Kidney (tissue), 13 donors: ENCODE measurements at regions not wholly inside any gene's neighbourhood (a gene's known extent, or its start where the extent isn't known, plus 50 kb on each side); places are given as distances from the start of the nearest gene placed in this dataset.
A peak's percentile ranks its signal among the peaks of the same experiment; 100 is the strongest.

Source experiments
- DNase-seq, 5 donors: peaks; one replicate each; pipeline ENCODE4 v3.0.0-alpha.2; 2013 to 2020
- FAIRE-seq: peaks from 2 replicates; lab custom pipeline; 2012; peaks lifted over from hg19 to GRCh38; lab: Jason Lieb, UNC
- H3K27ac ChIP-seq, 2 donors: one replicate each; pipeline ENCODE4 v1.7.0; 2013; ENCODE audit warnings: low read depth in 2 of 2, low read length in 2 of 2, inconsistent platforms in 1 of 2
- H3K27me3 ChIP-seq: one replicate; pipeline ENCODE4 v1.7.1; 2013; ENCODE audit warnings: low read length, inconsistent platforms; ENCODE audit not compliant: control insufficient read depth, insufficient read depth
- H3K36me3 ChIP-seq, 3 donors: one replicate each; pipeline versions ENCODE4 v1.7.0 to v1.7.1; 2013; ENCODE audit warnings: low read length in 3 of 3, control low read depth in 1 of 3, inconsistent platforms in 1 of 3; ENCODE audit not compliant: insufficient read depth in 3 of 3, control insufficient read depth in 2 of 3
- H3K4me1 ChIP-seq, 3 donors: one replicate each; pipeline versions ENCODE4 v1.7.0 to v1.7.1; 2013; ENCODE audit warnings: low read length in 3 of 3, inconsistent platforms in 1 of 3, low read depth in 1 of 3; ENCODE audit not compliant: control insufficient read depth in 2 of 3, insufficient read depth in 2 of 3
- H3K4me3 ChIP-seq, 3 donors: one replicate each; pipeline versions ENCODE4 v1.7.0 to v1.8.1; 2013; ENCODE audit warnings: low read length in 3 of 3, control low read depth in 1 of 3, inconsistent platforms in 1 of 3
- H3K9ac ChIP-seq, 3 donors: one replicate each; pipeline versions ENCODE4 v1.7.0 to v1.7.1; 2013; ENCODE audit warnings: low read length in 3 of 3, control low read depth in 1 of 3, inconsistent platforms in 1 of 3
- H3K9me3 ChIP-seq, 3 donors: one replicate each; pipeline versions ENCODE4 v1.7.0 to v1.7.1; 2013; ENCODE audit warnings: low read length in 3 of 3, control low read depth in 1 of 3, inconsistent platforms in 1 of 3; ENCODE audit not compliant: control insufficient read depth in 2 of 3, insufficient read depth in 1 of 3
- intact Hi-C: fragments of 100-400 bp; cut with DNase I; formaldehyde crosslinking; loops from one replicate; pipeline ENCODE4 v1.11.1; 2022
- TF ChIP-seq, protein P1 (sequence below): IDR thresholded peaks from 3 replicates; pipeline ENCODE4 v1.5.1; 2012; ENCODE audit warnings: mild to moderate bottlenecking, moderate library complexity, borderline replicate concordance; ENCODE audit not compliant: insufficient read depth; ENCODE audit errors: extremely low read depth
- donor health status: control.
- donor health status: control.
- donor health status: control.
- donor health status: control.
- donor health status: control.
- donor health status: DM: yes; HTN: yes; CAD: no.
- donor health status: Normal renal cell carcinoma (clear cell type).

DNA sequence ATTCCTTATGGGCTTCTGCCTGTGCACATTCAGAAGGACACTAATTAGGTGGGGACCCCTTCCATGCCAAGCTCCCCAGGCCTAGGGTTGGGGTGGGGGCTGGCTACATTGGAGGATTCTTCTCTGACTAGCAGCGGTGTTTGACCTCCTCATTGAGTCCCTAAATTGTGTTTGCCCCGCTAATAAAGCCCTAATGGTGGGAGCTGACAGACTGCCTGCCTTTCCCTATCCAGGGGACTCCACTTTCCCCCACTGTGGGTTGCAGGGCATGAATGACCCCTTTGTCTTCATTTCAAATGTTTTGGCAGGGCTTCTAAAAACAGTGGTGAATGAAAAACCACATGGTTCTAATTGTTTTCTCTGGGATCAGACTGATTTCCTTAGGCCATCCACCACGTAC is 476.8 kb upstream of the CDH11 start:
- Histone ChIP-seq H3K4me1 (no peaks in the 10 kb centered on the region), H3K9ac (no peak overlapping the region), H3K9me3 (peaks cover 0 to 5% (median 0%) of the 10 kb centered on the region in 3 donors), H3K4me3 (no peak overlapping the region), H3K27me3 (no peaks in the 10 kb centered on the region), H3K36me3 (no peaks in the 10 kb centered on the region), H3K27ac (no peak overlapping the region)
- FAIRE-seq (no peak), DNase-seq (no peak)
- intact Hi-C loops: no loop called here
- TF ChIP-seq, protein P1, sequence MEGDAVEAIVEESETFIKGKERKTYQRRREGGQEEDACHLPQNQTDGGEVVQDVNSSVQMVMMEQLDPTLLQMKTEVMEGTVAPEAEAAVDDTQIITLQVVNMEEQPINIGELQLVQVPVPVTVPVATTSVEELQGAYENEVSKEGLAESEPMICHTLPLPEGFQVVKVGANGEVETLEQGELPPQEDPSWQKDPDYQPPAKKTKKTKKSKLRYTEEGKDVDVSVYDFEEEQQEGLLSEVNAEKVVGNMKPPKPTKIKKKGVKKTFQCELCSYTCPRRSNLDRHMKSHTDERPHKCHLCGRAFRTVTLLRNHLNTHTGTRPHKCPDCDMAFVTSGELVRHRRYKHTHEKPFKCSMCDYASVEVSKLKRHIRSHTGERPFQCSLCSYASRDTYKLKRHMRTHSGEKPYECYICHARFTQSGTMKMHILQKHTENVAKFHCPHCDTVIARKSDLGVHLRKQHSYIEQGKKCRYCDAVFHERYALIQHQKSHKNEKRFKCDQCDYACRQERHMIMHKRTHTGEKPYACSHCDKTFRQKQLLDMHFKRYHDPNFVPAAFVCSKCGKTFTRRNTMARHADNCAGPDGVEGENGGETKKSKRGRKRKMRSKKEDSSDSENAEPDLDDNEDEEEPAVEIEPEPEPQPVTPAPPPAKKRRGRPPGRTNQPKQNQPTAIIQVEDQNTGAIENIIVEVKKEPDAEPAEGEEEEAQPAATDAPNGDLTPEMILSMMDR: no peak

- Histone ChIP-seq H3K9ac (no peak overlapping the region), H3K27me3 (no peaks in the 10 kb centered on the region), H3K4me3 (no peak overlapping the region), H3K9me3 (no peaks in the 10 kb centered on the region), H3K4me1 (no peaks in the 10 kb centered on the region), H3K36me3 (no peaks in the 10 kb centered on the region), H3K27ac (no peak overlapping the region)
- intact Hi-C loops: no loop called here
- DNase-seq (no peak), FAIRE-seq (no peak)
- TF ChIP-seq, protein P1: no peak
Observed at GRCh38 chr16:65583498-65583897, 461.6 kb upstream of the CDH11 start.

DNA sequence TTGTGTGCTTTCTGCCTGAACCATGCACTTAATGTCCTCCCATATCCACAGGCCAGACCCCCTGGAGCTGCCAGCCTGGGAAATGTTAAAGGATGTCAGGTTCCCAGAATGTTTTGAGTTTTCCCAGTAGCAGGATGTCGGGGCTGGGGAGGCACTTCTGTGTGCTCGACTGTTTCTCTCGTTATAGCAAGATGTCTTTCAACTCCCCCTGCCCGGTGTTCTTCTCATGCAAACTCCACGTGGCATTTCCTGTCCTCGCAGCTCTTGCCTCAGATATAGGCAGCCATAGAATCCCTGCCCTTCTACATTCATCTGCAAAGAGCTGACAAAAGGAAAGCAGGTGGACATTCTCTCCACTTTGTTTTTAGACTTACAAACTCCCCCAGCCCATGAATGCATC is 457.2 kb upstream of the CDH11 start:
- TF ChIP-seq, protein P1: no peak
- H3K36me3 ChIP-seq: no peaks in the 10 kb centered on the region
- no peak overlapping the region for H3K9ac ChIP-seq
- no peaks in the 10 kb centered on the region for H3K9me3 ChIP-seq
- FAIRE-seq (no peak), DNase-seq (peak in 1 of 5 donors; percentile 6)
- intact Hi-C loops: no loop called here
- H3K4me1 ChIP-seq: no peaks in the 10 kb centered on the region
- H3K4me3 ChIP-seq: no peak overlapping the region
- no peak overlapping the region for H3K27ac ChIP-seq
- no peaks in the 10 kb centered on the region for H3K27me3 ChIP-seq

GRCh38 chr16:65576631-65577030 is 454.8 kb upstream of the CDH11 start:
- intact Hi-C loops: no loop called here
- H3K9me3 ChIP-seq: no peaks in the 10 kb centered on the region
- FAIRE-seq (no peak), DNase-seq (no peak)
- no peaks in the 10 kb centered on the region for H3K36me3 ChIP-seq
- no peak overlapping the region for H3K9ac ChIP-seq
- no peak overlapping the region for H3K27ac ChIP-seq
- TF ChIP-seq, protein P1: no peak
- no peak overlapping the region for H3K4me3 ChIP-seq
- H3K27me3 ChIP-seq: no peaks in the 10 kb centered on the region
- no peaks in the 10 kb centered on the region for H3K4me1 ChIP-seq
